ENCODE measurements at regions not wholly inside any gene's neighbourhood (a gene's known extent, or its start where the extent isn't known, plus 50 kb on each side); places are given as distances from the start of the nearest gene placed in this dataset.

- no peak for DNase-seq (ENCODE audit: low read depth)
These were observed 69.6 kb upstream of the GGTA1 start for GRCh38 chr9:121569266-121569648.

GRCh38 chr9:121572581-121572980, 72.9 kb upstream of the GGTA1 start:
- DNase-seq (ENCODE audit: low read depth): no peak

- DNase-seq (ENCODE audit: low read depth): no peak
These were observed 74.3 kb upstream of the GGTA1 start for GRCh38 chr9:121573717-121574485.

- DNase-seq (ENCODE audit: low read depth): no peak
These were observed 75.3 kb upstream of the GGTA1 start for GRCh38 chr9:121574774-121575519.

GRCh38 chr9:121576281-121577075, 75.0 kb upstream of the DAB2IP start:
- DNase-seq (ENCODE audit: low read depth): no peak

GRCh38 chr9:121577166-121577565, 74.3 kb upstream of the DAB2IP start:
- DNase-seq (ENCODE audit: low read depth): no peak

GRCh38 chr9:121577572-121577971, 73.9 kb upstream of the DAB2IP start:
- no peak for DNase-seq (ENCODE audit: low read depth)

GRCh38 chr9:121581786-121582600, 69.4 kb upstream of the DAB2IP start:
- no peak for DNase-seq (ENCODE audit: low read depth)

GRCh38 chr9:121582641-121583040, 68.8 kb upstream of the DAB2IP start:
- DNase-seq (ENCODE audit: low read depth): no peak

- no peak for DNase-seq (ENCODE audit: low read depth)
These were observed 67.0 kb upstream of the DAB2IP start for GRCh38 chr9:121584421-121584820.

- no peak for DNase-seq (ENCODE audit: low read depth)
These were observed 63.6 kb upstream of the DAB2IP start for GRCh38 chr9:121587863-121588262.

GRCh38 chr9:121589986-121590385, 61.4 kb upstream of the DAB2IP start:
- no peak for DNase-seq (ENCODE audit: low read depth)

GRCh38 chr9:121592265-121592664, 59.2 kb upstream of the DAB2IP start:
- DNase-seq (ENCODE audit: low read depth): no peak

- DNase-seq (ENCODE audit: low read depth): no peak
These were observed 58.4 kb upstream of the DAB2IP start for GRCh38 chr9:121593066-121593465.

- no peak for DNase-seq (ENCODE audit: low read depth)
These were observed 54.9 kb upstream of the DAB2IP start for GRCh38 chr9:121596515-121596914.

- DNase-seq (ENCODE audit: low read depth): no peak
These were observed 53.7 kb upstream of the DAB2IP start for GRCh38 chr9:121597698-121598166.

GRCh38 chr9:121598167-121598964, 53.1 kb upstream of the DAB2IP start:
- DNase-seq (ENCODE audit: low read depth): no peak

GRCh38 chr9:121598965-121599871, 52.2 kb upstream of the DAB2IP start:
- DNase-seq (ENCODE audit: low read depth): no peak

- DNase-seq (ENCODE audit: low read depth): no peak
These were observed 51.4 kb upstream of the DAB2IP start for GRCh38 chr9:121599872-121600585.
